ENCODE measurements at regions not wholly inside any gene's neighbourhood (a gene's known extent, or its start where the extent isn't known, plus 50 kb on each side); places are given as distances from the start of the nearest gene placed in this dataset.

GRCh38 chr14:44384093-44384492 lies 123.0 kb downstream of the FSCB start:
- intact Hi-C loops (cut with DNase I), result no loop called here

DNA sequence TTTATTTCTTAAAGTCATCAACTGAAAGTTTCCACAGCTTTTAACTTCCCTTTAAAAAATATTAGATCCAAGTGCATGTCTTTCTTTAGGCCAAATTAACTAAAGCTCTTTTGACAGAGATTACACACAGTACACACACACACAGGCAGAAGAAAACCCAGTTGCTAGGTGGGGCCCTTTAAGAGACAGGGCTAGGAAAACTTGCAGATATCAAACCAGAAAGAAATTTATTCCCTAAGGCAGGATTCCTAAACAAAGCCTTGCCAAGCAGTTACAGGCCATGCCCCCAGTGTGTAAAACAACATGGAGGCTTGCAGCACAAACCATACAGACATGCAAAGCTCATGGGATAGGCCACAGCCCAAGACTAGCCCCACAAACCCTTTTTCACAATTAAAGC lies 123.4 kb downstream of the FSCB start:
- Histone ChIP-seq H3K9me3 (no peaks in the 10 kb centered on the region), H3K27ac (no peak overlapping the region), H3K4me1 (peaks cover 0 to 5% of the 10 kb centered on the region in 2 donors), H3K4me3 (replicated peaks in 1 of 3) (no peak overlapping the region), H3K27me3 (no peaks in the 10 kb centered on the region), H3K36me3 (no peaks in the 10 kb centered on the region)
- no peak for DNase-seq
- intact Hi-C loops (cut with DNase I), result no loop called here
- TF ChIP-seq, protein P1, sequence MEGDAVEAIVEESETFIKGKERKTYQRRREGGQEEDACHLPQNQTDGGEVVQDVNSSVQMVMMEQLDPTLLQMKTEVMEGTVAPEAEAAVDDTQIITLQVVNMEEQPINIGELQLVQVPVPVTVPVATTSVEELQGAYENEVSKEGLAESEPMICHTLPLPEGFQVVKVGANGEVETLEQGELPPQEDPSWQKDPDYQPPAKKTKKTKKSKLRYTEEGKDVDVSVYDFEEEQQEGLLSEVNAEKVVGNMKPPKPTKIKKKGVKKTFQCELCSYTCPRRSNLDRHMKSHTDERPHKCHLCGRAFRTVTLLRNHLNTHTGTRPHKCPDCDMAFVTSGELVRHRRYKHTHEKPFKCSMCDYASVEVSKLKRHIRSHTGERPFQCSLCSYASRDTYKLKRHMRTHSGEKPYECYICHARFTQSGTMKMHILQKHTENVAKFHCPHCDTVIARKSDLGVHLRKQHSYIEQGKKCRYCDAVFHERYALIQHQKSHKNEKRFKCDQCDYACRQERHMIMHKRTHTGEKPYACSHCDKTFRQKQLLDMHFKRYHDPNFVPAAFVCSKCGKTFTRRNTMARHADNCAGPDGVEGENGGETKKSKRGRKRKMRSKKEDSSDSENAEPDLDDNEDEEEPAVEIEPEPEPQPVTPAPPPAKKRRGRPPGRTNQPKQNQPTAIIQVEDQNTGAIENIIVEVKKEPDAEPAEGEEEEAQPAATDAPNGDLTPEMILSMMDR (IDR thresholded peaks at IDR 0.05), result no peak
- no peak for TF ChIP-seq POLR2A (IDR thresholded peaks at IDR 0.05)

More at GRCh38 chr14:44384093-44384492, 123.0 kb downstream of the FSCB start:
- H3K4me3 ChIP-seq (replicated peaks in 1 of 3), result no peak overlapping the region
- H3K36me3 ChIP-seq, result no peaks in the 10 kb centered on the region
- WGBS, 2 donors, result 40 to 43% methylated on average over 5 of the region's 5 CpGs
- DNase-seq, result peak; percentile 39 to 63
- TF ChIP-seq, protein P1 (IDR thresholded peaks at IDR 0.05), result no peak
- TF ChIP-seq POLR2A (IDR thresholded peaks at IDR 0.05), result no peak
- H3K27ac ChIP-seq, result no peak overlapping the region
- H3K9me3 ChIP-seq, result no peaks in the 10 kb centered on the region
- no peaks in the 10 kb centered on the region for H3K27me3 ChIP-seq
- H3K4me1 ChIP-seq, result peaks cover 0 to 5% of the 10 kb centered on the region in 2 donors

DNA sequence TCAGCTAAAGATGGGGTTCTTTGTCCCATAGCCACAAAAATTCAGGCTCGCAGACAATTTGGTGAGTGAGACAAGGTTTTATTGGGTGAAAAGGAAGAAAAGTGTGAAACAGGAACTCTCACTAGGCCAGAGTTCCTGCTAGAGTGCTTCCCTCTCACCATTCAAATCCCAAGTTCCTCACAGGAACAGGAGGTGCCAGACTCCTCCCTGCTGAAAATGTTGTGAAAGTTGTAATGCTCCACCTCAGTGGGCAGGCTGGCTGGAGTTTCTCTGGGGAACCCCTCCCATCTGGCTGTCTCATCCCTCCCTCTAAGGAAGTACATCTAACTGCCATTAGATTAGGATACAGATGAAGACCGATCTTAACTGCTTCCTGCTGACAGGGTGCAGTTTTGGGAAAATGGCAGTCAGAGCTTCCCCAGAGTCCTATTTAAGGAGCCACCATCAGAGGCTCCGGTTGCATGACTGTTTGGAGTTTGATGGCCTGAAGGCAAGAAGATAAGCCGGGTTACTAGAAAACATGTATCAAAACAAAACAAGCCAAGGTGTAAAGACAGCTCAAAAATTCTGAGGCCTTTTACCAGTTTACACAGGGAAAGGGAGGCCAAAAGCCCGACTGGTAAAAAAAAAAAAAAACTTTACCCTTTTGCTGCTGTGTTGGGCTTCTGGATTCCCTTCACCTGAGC lies 127.6 kb downstream of the FSCB start:
- Histone ChIP-seq H3K9me3 (no peaks in the 10 kb centered on the region), H3K27me3 (no peaks in the 10 kb centered on the region), H3K4me3 (replicated peaks in 1 of 3) (no peak overlapping the region), H3K36me3 (no peaks in the 10 kb centered on the region), H3K27ac (no peak overlapping the region), H3K4me1 (peaks cover 0 to 5% of the 10 kb centered on the region in 2 donors)
- 76 to 80% methylated on average over 5 of the region's 5 CpGs for WGBS, 2 donors
- TF ChIP-seq POLR2A (IDR thresholded peaks at IDR 0.05), result no peak
- TF ChIP-seq, protein P1 (IDR thresholded peaks at IDR 0.05), result no peak
- peak in 1 of 2 donors; percentile 17 for DNase-seq
- intact Hi-C loops (cut with DNase I), result no loop called here

GRCh38 chr14:44374906-44375305 lies 132.2 kb downstream of the FSCB start:
- Histone ChIP-seq H3K27ac (no peak overlapping the region), H3K9me3 (no peaks in the 10 kb centered on the region), H3K4me1 (no peaks in the 10 kb centered on the region), H3K4me3 (replicated peaks in 1 of 3) (no peak overlapping the region), H3K36me3 (no peaks in the 10 kb centered on the region), H3K27me3 (no peaks in the 10 kb centered on the region)
- DNase-seq, result no peak
- 82 to 90% methylated on average over 1 of the region's 1 CpG for WGBS, 2 donors
- TF ChIP-seq POLR2A (IDR thresholded peaks at IDR 0.05), result no peak
- TF ChIP-seq, protein P1 (IDR thresholded peaks at IDR 0.05), result no peak
- intact Hi-C loops (cut with DNase I), result no loop called here

DNA sequence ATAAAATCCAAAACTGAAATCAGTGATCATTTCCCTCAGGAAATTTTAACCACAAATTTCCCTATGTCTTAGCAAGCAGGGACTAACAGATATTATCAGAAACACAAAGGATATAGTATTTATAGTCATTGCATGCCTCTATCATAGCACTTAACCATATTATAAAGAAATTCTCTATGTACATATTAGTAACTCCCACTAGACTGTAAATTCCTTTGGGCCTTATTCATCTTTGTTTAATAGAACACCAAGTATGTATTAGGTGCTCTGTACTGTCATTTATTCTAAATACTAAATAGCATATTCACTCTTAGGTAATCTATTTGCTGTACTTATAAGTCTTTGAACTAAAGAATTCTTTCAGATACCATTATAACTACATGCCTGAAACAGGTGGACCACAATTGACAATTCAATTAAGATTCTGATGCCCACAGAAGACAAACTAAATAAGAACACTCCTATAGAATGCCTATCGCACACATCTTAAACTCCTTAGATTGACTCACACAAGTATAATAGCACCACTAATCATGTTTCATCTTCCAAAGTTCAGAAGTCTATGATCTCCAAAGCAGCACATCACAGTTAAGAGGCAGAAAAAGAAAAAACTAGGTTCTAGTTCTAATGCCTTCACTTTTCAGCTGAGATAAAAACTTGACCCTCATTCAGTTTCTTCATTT lies 134.1 kb downstream of the FSCB start:
- no peak for DNase-seq

More for the DNA sequence above, 134.1 kb downstream of the FSCB start:
- no peaks in the 10 kb centered on the region for H3K27me3 ChIP-seq
- no peak overlapping the region for H3K27ac ChIP-seq
- 91 to 94% methylated on average over 1 of the region's 1 CpG for WGBS, 2 donors
- H3K4me1 ChIP-seq, result no peaks in the 10 kb centered on the region
- TF ChIP-seq, protein P1 (IDR thresholded peaks at IDR 0.05), result no peak
- no peak for TF ChIP-seq POLR2A (IDR thresholded peaks at IDR 0.05)
- no peak overlapping the region for H3K4me3 ChIP-seq (replicated peaks in 1 of 3)
- intact Hi-C loops (cut with DNase I), result no loop called here
- no peaks in the 10 kb centered on the region for H3K36me3 ChIP-seq
- H3K9me3 ChIP-seq, result no peaks in the 10 kb centered on the region

All from thyroid gland (tissue), 4 donors.